Esophagus squamous epithelium (tissue), 4 donors: ENCODE measurements at regions not wholly inside any gene's neighbourhood (a gene's known extent, or its start where the extent isn't known, plus 50 kb on each side); places are given as distances from the start of the nearest gene placed in this dataset.

Experiments used
- POLR2A ChIP-seq, 4 donors: fragments of 450-650 bp; IDR thresholded peaks; one replicate each; pipeline ENCODE4 v1.6.1; 2017; ENCODE audit warnings: antibody characterized with exemption in 4 of 4, mild to moderate bottlenecking in 4 of 4, moderate library complexity in 3 of 4
- TF ChIP-seq, protein P1 (sequence below), 6 experiments: fragments of 450-650 bp in 4 of 6; fragments of 200-600 bp in 2 of 6; sonication (generic) in 2 of 6; IDR thresholded peaks; one replicate each; pipeline ENCODE4 v1.5.1; 2016 to 2019; ENCODE audit warnings: antibody characterized with exemption in 6 of 6, mild to moderate bottlenecking in 4 of 6, moderate library complexity in 4 of 6

- no peak for TF ChIP-seq POLR2A (IDR thresholded peaks at IDR 0.05)
- TF ChIP-seq, protein P1, sequence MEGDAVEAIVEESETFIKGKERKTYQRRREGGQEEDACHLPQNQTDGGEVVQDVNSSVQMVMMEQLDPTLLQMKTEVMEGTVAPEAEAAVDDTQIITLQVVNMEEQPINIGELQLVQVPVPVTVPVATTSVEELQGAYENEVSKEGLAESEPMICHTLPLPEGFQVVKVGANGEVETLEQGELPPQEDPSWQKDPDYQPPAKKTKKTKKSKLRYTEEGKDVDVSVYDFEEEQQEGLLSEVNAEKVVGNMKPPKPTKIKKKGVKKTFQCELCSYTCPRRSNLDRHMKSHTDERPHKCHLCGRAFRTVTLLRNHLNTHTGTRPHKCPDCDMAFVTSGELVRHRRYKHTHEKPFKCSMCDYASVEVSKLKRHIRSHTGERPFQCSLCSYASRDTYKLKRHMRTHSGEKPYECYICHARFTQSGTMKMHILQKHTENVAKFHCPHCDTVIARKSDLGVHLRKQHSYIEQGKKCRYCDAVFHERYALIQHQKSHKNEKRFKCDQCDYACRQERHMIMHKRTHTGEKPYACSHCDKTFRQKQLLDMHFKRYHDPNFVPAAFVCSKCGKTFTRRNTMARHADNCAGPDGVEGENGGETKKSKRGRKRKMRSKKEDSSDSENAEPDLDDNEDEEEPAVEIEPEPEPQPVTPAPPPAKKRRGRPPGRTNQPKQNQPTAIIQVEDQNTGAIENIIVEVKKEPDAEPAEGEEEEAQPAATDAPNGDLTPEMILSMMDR (IDR thresholded peaks at IDR 0.05) = no peak
These were observed 249.3 kb upstream of the PFKP start for GRCh38 chr10:2817940-2818636.
